ENCODE measurements at regions not wholly inside any gene's neighbourhood (a gene's known extent, or its start where the extent isn't known, plus 50 kb on each side); places are given as distances from the start of the nearest gene placed in this dataset.

GRCh38 chr4:1464581-1465171, 58.4 kb upstream of the NKX1-1 start:
- Histone ChIP-seq H3K4me2 (ENCODE audit: low read depth, low read length, poor library complexity, severe bottlenecking) (no peak overlapping the region), H3F3A (ENCODE audit: insufficient read depth) (no peaks in the 10 kb centered on the region), H3K36me3 (ENCODE audit: low read length) (no peaks in the 10 kb centered on the region), H3K4me3 (ENCODE audit: insufficient read depth, low read length, poor library complexity, severe bottlenecking) (no peak overlapping the region), H3K9ac (ENCODE audit: low read length) (no peak overlapping the region), H3K27me3 (ENCODE audit: low read length) (no peaks in the 10 kb centered on the region), H3K79me2 (ENCODE audit: insufficient read depth, low read length) (no peaks in the 10 kb centered on the region), H3K27ac (ENCODE audit: low read depth, low read length) (no peak overlapping the region), H2AFZ (ENCODE audit: low read depth, low read length, severe bottlenecking) (no peak overlapping the region), H4K20me1 (ENCODE audit: low read depth, low read length) (no peaks in the 10 kb centered on the region), H3K9me2 (replicated peaks; ENCODE audit: insufficient read depth, low read length) (no peaks in the 10 kb centered on the region), H3K9me3 (ENCODE audit: insufficient read depth, low read length) (no peaks in the 10 kb centered on the region)
- TF ChIP-seq EZH2phosphoT487 (conservative IDR thresholded peaks at IDR 0.05; ENCODE audit: low read length) (no peak), CTCF (IDR thresholded peaks at IDR 0.05; ENCODE audit: insufficient read depth, low read length, poor library complexity, severe bottlenecking) (no peak)

GRCh38 chr4:1463927-1464540, 57.8 kb upstream of the NKX1-1 start:
- H3K36me3 ChIP-seq (ENCODE audit: low read length), result no peaks in the 10 kb centered on the region
- H3K79me2 ChIP-seq (ENCODE audit: insufficient read depth, low read length), result no peaks in the 10 kb centered on the region
- H3K27ac ChIP-seq (ENCODE audit: low read depth, low read length), result no peak overlapping the region
- no peaks in the 10 kb centered on the region for H3K9me3 ChIP-seq (ENCODE audit: insufficient read depth, low read length)
- no peak overlapping the region for H3K9ac ChIP-seq (ENCODE audit: low read length)
- no peak overlapping the region for H3K4me3 ChIP-seq (ENCODE audit: insufficient read depth, low read length, poor library complexity, severe bottlenecking)
- H3K27me3 ChIP-seq (ENCODE audit: low read length), result no peaks in the 10 kb centered on the region
- no peaks in the 10 kb centered on the region for H3K9me2 ChIP-seq (replicated peaks; ENCODE audit: insufficient read depth, low read length)
- H2AFZ ChIP-seq (ENCODE audit: low read depth, low read length, severe bottlenecking), result no peak overlapping the region
- H4K20me1 ChIP-seq (ENCODE audit: low read depth, low read length), result no peaks in the 10 kb centered on the region
- H3F3A ChIP-seq (ENCODE audit: insufficient read depth), result no peaks in the 10 kb centered on the region
- H3K4me2 ChIP-seq (ENCODE audit: low read depth, low read length, poor library complexity, severe bottlenecking), result no peak overlapping the region
- TF ChIP-seq CTCF (IDR thresholded peaks at IDR 0.05; ENCODE audit: insufficient read depth, low read length, poor library complexity, severe bottlenecking) (no peak), EZH2phosphoT487 (conservative IDR thresholded peaks at IDR 0.05; ENCODE audit: low read length) (no peak)

GRCh38 chr4:1463088-1463926, 57.1 kb upstream of the NKX1-1 start:
- H3K4me2 ChIP-seq (ENCODE audit: low read depth, low read length, poor library complexity, severe bottlenecking), result no peak overlapping the region
- H3K9me3 ChIP-seq (ENCODE audit: insufficient read depth, low read length), result no peaks in the 10 kb centered on the region
- no peak overlapping the region for H2AFZ ChIP-seq (ENCODE audit: low read depth, low read length, severe bottlenecking)
- no peak overlapping the region for H3K27ac ChIP-seq (ENCODE audit: low read depth, low read length)
- no peaks in the 10 kb centered on the region for H3K79me2 ChIP-seq (ENCODE audit: insufficient read depth, low read length)
- no peaks in the 10 kb centered on the region for H3K9me2 ChIP-seq (replicated peaks; ENCODE audit: insufficient read depth, low read length)
- H3K36me3 ChIP-seq (ENCODE audit: low read length), result no peaks in the 10 kb centered on the region
- H3K9ac ChIP-seq (ENCODE audit: low read length), result no peak overlapping the region
- no peak overlapping the region for H3K4me3 ChIP-seq (ENCODE audit: insufficient read depth, low read length, poor library complexity, severe bottlenecking)
- TF ChIP-seq EZH2phosphoT487 (conservative IDR thresholded peaks at IDR 0.05; ENCODE audit: low read length) (no peak), CTCF (IDR thresholded peaks at IDR 0.05; ENCODE audit: insufficient read depth, low read length, poor library complexity, severe bottlenecking) (no peak)
- no peaks in the 10 kb centered on the region for H4K20me1 ChIP-seq (ENCODE audit: low read depth, low read length)
- no peaks in the 10 kb centered on the region for H3F3A ChIP-seq (ENCODE audit: insufficient read depth)
- no peaks in the 10 kb centered on the region for H3K27me3 ChIP-seq (ENCODE audit: low read length)
